CMK (cell line): ENCODE measurements at regions not wholly inside any gene's neighbourhood (a gene's known extent, or its start where the extent isn't known, plus 50 kb on each side); places are given as distances from the start of the nearest gene placed in this dataset.

Experiments used
- DNase-seq: peaks from one replicate; pipeline ENCODE4 v3.0.0-alpha.2; 2010; ENCODE audit warnings: low read depth

DNA sequence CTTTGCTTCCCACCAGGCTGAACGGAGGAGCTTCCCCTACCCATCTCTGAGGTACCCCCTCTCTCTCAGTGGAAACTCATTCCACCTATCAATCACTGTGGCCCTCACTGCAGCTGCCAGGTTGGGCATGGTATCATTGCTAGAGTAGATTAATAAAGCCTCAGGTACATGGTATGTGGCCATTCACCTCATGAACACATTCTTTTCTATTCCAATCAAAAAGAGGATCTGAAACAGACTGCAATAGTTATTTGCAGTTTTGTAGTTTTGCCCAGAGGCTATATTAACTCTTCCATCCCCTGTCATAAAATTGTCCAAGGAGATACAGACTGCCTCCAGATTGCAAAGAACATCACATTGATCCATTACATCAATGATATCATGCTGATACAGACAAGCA lies 85.8 kb upstream of the MVB12B start:
- no peak for DNase-seq

DNA sequence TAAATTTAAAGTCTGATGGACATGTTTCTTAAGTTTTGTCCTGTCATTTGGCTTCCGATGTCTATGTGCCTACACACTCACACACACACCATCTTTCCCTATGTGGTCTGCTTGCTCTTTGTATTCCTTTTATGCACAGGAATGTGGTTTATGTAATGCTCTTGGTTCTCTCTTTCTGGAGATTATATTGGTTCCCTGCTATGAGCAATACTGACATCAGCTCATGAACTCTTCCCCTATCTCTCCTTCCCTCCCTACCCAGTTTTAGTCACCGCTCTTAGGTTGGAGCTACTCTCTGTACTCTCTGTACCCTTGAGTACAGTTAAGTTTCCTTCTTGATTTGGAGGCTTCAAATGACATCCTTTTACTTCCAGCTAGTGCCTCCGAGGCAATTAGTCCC lies 77.9 kb upstream of the MVB12B start:
- DNase-seq, result no peak

DNA sequence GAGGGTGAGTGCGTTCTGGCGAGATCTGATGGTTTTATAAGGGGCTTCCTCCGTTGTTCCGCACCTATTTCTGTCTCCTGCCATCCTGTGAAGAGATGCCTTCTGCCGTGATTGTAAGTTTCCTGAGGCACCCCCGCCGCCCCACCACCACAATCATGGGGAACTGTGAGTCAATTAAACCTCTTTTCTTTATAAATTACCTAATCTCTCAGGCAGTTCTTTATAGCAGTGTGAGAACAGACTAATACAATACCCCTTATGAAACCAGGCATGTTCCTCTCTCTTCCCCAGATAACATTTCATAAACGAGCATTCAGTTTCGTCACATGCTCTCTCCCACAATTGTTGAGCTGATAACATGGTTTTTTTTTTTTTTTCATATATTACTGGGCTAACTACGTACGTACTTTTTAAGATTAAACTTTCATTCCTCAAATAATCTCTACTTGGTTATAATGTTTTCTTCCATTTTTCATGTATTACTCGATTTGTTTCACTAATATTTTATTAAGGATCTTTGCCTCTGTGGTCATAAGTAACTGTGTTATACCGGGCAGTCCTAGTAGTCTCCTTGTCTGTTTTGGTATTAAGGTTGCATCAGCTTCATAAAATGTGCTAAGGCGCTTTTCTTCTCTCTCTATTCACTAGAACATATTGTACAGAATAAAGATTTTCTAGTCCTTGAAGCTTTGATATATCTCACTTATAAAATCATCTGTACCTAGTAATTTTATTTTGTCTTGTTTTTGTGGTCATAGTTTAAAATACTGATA lies 64.9 kb upstream of the MVB12B start:
- no peak for DNase-seq

DNA sequence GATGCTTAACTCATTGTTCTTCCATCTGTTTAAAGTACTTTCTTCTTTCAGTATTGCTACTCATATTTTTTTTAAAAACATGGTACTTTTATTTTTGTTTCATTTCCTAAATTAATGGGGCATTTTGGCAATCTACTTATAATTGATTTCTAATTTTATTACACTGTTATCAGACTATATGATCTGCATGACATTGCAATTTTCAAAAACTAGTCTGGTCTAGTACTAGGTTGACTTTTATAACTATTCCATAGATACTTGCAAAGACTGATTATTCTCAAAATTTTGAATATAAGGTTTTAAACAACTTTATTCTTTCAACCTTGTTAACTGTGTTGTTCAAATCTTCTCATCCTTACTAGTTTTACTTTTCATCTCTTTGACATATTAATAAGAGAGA lies 63.9 kb upstream of the MVB12B start:
- no peak for DNase-seq

DNA sequence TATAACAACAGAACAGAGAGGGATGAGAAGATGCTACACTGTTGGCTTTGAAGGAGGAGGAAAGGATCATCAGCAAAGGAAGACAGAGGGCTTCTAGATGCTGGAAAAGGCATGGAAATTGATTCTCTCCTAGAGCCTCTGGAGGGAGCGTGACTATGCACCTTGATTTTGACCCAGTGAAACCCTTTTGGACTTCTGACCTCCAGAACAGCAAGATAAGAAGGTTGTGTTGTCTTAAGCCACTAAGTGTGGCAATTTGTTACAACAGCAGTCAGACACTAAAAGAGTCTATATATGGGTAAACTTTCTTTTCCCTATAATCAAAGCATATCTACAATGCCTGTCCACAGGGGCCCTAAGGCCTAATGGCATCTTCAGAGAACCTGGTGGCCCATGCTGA lies 56.1 kb upstream of the MVB12B start:
- no peak for DNase-seq

DNA sequence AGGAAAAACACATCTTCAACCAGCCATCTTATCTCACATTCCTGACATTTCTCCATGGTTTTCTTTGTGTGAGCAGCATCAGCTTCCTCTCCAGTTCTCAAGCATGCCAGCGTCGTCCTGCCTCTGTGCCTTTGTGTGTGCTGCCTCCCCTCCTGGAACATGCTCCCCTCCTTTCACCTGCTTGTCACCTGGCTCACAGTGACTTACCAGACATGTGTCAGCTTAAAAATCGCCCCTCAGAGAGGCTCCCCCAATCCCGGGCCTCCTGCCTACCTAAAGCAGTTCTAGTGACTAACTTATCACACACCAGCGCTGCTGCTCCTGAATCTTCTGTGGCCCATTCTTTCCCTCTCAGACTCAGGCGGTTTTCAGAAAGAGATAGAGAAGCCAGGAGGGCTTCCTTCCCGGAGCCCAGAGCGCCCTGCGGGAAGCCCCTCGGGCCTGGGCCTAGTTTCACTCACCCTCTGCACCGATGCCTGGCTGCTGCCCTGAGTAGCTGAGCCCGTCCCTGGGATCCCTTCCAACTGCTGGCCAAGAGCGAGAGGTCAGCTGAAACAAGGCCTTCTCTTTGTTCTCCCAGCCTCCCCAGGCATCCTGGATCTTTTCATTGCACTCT lies 51.1 kb upstream of the MVB12B start:
- DNase-seq, result no peak

DNA sequence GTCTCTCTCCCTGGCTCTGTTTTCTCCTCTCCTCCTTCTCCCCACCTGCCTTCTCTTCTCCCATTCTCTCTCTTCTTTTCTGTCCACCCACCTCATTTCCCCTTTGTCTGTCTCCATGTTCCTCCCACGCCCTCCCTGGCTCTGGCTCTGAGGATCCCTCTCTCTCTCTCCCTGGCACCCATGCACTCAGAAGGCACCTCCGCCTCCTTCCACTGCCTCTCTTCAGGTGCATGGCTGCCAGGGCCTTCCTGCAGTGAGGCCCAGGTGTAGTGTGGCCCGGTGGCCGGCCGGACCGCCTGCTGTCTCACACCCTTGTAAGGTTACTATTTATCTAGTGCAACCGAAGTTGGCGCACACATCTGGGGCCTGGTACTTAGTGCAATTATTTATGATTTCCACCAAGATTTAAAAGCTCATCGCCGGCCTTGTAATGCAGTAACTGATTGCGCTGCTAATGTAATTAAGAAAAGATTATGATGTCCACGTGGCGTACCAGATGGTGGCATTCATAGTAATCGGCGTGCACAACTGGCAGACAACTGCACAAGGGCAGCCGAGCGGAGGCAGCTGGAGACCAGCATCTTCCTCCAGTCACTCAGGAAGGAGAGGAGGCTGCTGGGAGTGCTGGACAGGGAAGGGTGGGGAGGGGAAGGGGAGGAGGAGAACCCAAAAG lies 50.4 kb upstream of the MVB12B start:
- DNase-seq, result no peak
